Bronchial epithelial cell (primary cell): ENCODE measurements at regions not wholly inside any gene's neighbourhood (a gene's known extent, or its start where the extent isn't known, plus 50 kb on each side); places are given as distances from the start of the nearest gene placed in this dataset.

Source experiments
- DNase-seq: peaks from one replicate; pipeline ENCODE4 v3.0.0-alpha.2; 2010; ENCODE audit warnings: low read depth
- FAIRE-seq: peaks from 2 replicates; lab custom pipeline; 2011; peaks lifted over from hg19 to GRCh38; lab: Jason Lieb, UNC
- H3K27me3 ChIP-seq: 2 replicates; pipeline ENCODE4 v1.5.1; 2011; ENCODE audit warnings: low read length; ENCODE audit not compliant: control insufficient read depth, insufficient read depth
- H3K36me3 ChIP-seq: 2 replicates; pipeline ENCODE4 v1.5.1; 2011; ENCODE audit warnings: low read length; ENCODE audit not compliant: control insufficient read depth, insufficient read depth
- H3K4me3 ChIP-seq: 2 replicates; pipeline ENCODE4 v1.5.1; 2011; ENCODE audit warnings: mild to moderate bottlenecking, low read depth, low read length, control low read depth
- TF ChIP-seq, protein P1 (sequence below): IDR thresholded peaks from 2 replicates; pipeline ENCODE4 v1.5.1; 2011; ENCODE audit warnings: mild to moderate bottlenecking, moderate library complexity, low read length, control low read depth, inconsistent platforms; ENCODE audit not compliant: insufficient read depth, severe bottlenecking

- FAIRE-seq (no peak), DNase-seq (no peak)
- no peaks in the 10 kb centered on the region for H3K36me3 ChIP-seq
- H3K4me3 ChIP-seq, result no peak overlapping the region
- H3K27me3 ChIP-seq, result no peaks in the 10 kb centered on the region
- TF ChIP-seq, protein P1, sequence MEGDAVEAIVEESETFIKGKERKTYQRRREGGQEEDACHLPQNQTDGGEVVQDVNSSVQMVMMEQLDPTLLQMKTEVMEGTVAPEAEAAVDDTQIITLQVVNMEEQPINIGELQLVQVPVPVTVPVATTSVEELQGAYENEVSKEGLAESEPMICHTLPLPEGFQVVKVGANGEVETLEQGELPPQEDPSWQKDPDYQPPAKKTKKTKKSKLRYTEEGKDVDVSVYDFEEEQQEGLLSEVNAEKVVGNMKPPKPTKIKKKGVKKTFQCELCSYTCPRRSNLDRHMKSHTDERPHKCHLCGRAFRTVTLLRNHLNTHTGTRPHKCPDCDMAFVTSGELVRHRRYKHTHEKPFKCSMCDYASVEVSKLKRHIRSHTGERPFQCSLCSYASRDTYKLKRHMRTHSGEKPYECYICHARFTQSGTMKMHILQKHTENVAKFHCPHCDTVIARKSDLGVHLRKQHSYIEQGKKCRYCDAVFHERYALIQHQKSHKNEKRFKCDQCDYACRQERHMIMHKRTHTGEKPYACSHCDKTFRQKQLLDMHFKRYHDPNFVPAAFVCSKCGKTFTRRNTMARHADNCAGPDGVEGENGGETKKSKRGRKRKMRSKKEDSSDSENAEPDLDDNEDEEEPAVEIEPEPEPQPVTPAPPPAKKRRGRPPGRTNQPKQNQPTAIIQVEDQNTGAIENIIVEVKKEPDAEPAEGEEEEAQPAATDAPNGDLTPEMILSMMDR, result no peak
These were observed 1928.4 kb downstream of the STIM2 start for GRCh38 chr4:28788929-28789490.

- Histone ChIP-seq H3K4me3 (no peak overlapping the region), H3K36me3 (no peaks in the 10 kb centered on the region), H3K27me3 (no peaks in the 10 kb centered on the region)
- FAIRE-seq (no peak), DNase-seq (no peak)
- TF ChIP-seq, protein P1, result no peak
These were observed 1927.1 kb upstream of the PCDH7 start for GRCh38 chr4:28792917-28793597.

DNA sequence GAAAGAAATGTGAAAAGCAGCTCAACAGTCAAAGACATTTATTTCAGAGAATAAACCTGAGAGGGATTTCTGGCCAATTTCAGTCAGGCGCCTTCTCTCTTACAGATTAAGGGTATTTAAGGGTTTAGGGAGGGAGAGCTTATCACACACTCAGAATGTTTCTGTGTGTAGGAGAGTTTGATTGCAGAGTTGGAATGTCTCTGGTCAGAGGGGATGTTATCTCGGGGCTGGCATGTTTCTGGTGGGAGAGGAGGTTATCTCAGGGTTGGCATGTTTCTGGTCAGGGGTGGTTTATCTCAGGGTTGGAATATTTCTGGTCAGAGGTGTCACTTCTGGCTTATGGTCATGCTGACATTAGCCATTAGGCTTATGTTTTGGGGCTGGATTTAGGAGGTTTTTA lies 1920.5 kb upstream of the PCDH7 start:
- no peaks in the 10 kb centered on the region for H3K27me3 ChIP-seq
- TF ChIP-seq, protein P1, result no peak
- H3K4me3 ChIP-seq, result no peak overlapping the region
- no peaks in the 10 kb centered on the region for H3K36me3 ChIP-seq
- FAIRE-seq, result no peak
- no peak for DNase-seq

DNA sequence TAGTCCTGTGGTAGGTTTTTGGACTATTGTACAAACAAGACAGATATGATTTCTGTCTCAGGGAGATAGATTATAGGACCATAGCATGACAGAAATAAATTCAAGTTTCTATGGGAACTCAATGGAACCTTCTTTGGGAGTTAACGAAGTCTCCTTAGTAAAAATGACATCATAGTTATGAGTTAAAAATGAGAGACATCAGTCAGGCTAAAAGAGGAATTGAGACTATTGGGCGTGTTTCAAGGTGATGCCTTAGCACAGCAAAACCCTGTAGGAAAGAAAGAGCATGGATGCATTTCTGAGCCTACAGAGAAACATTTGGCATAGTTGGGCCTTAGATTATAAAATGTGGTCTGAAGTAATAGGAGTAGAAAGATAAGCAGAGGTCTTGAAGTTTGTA lies 1909.1 kb upstream of the PCDH7 start:
- Histone ChIP-seq H3K27me3 (no peaks in the 10 kb centered on the region), H3K36me3 (no peaks in the 10 kb centered on the region), H3K4me3 (no peak overlapping the region)
- FAIRE-seq (no peak), DNase-seq (no peak)
- TF ChIP-seq, protein P1, result no peak

GRCh38 chr4:28822163-28822562 lies 1898.0 kb upstream of the PCDH7 start:
- DNase-seq, result no peak
- H3K4me3 ChIP-seq, result no peak overlapping the region
- TF ChIP-seq, protein P1, result no peak
- no peaks in the 10 kb centered on the region for H3K36me3 ChIP-seq
- no peaks in the 10 kb centered on the region for H3K27me3 ChIP-seq
- FAIRE-seq, result no peak
